ENCODE measurements at regions not wholly inside any gene's neighbourhood (a gene's known extent, or its start where the extent isn't known, plus 50 kb on each side); places are given as distances from the start of the nearest gene placed in this dataset.
A peak's percentile ranks its signal among the peaks of the same experiment; 100 is the strongest.
"Not testable (repeated sequence)": the region's sequence is repeated elsewhere in the genome, so short reads cannot be mapped to it uniquely, and the experiment has no call there.

DNA sequence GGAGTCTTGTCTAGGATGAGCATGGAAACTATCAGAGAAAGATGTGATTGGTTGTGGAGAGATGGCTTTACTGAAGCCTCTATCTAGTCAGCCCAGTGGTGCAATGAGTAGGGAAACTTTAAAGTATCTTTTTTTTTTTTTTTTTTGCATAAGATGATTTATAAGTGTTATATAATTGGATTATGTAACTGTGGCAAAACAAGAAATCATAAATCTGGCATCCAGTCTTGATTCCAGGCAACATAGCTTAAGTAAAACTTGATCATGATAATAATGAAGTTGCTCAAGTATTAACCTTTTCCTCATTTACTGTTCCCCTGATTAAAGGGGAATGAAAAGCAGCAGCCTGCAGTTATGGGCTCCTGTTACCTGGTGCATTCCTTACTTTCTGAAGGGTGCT lies 538.0 kb upstream of the ATP2B1 start:
- no peak for DNase-seq

DNA sequence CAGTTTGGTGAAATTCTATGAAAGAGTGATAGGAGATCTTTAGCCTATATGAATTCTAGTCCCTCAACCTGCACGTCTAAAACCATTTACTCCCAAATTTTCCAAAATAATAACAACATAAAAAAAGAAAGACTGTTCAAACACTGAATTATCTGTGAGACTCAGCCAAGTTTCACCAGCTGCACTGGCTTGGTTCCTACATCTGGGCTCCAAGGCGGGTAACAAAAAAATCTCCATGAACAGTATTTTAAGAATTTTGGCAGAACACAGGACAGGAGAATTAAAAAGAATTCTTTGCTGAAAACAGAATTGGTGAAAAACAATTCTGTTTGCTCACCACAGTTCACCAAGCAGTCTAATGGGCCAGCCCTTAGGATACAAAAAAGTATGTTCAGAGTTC lies 536.8 kb upstream of the ATP2B1 start:
- no peak for DNase-seq

DNA sequence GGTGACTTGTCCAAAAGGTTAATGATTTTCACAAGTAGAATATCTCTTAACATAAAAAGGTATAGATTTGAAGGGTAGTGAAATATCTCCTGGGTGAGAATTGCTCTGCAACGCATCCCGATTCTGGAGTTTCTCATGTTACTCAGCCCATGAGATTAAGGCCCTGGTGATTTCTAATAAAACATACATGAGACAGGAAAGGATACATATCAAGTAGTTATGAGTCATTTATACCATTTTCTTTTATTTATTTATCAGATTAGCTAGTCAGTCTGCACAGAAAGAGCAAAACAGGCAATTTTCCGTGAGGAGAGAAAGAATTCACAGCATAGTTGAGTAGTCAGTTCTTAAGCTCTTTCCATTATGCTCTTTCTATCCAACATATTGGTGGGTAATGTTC lies 535.6 kb upstream of the ATP2B1 start:
- DNase-seq = no peak

- no peak for DNase-seq
Observed at GRCh38 chr12:90243211-90243610, 534.6 kb upstream of the ATP2B1 start.

DNA sequence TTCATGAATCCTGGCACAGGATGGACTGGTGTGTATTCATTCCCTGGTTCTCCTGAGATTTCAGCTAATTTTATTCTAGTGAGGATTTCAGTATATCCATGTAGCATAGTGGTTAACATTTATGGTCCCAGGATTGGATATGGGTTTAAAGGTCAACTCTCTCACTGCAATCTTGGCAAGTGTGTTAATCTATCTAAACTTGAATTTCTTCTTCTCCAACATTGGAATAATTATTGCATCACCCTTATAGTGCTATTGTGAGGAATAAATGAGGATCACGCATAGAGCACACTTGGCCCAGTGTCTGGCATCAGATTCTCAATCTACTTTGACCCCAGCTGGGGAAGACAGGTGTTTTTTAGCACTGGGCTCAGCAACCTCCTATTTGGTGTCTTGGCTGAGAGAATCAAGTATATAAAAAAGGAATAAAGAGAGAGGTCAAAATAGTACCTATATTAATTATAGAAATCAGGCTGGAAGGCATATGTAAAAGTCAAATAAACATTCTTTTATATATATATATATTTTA lies 531.2 kb upstream of the ATP2B1 start:
- DNase-seq = no peak

GRCh38 chr12:90238663-90239271 lies 530.1 kb upstream of the ATP2B1 start:
- DNase-seq = no peak

- DNase-seq = no peak
Observed at GRCh38 chr12:90237841-90238240, 529.2 kb upstream of the ATP2B1 start.

GRCh38 chr12:90235642-90236041 lies 527.0 kb upstream of the ATP2B1 start:
- no peak for DNase-seq

- no peak for DNase-seq
Observed at GRCh38 chr12:90234472-90234871, 525.8 kb upstream of the ATP2B1 start.

DNA sequence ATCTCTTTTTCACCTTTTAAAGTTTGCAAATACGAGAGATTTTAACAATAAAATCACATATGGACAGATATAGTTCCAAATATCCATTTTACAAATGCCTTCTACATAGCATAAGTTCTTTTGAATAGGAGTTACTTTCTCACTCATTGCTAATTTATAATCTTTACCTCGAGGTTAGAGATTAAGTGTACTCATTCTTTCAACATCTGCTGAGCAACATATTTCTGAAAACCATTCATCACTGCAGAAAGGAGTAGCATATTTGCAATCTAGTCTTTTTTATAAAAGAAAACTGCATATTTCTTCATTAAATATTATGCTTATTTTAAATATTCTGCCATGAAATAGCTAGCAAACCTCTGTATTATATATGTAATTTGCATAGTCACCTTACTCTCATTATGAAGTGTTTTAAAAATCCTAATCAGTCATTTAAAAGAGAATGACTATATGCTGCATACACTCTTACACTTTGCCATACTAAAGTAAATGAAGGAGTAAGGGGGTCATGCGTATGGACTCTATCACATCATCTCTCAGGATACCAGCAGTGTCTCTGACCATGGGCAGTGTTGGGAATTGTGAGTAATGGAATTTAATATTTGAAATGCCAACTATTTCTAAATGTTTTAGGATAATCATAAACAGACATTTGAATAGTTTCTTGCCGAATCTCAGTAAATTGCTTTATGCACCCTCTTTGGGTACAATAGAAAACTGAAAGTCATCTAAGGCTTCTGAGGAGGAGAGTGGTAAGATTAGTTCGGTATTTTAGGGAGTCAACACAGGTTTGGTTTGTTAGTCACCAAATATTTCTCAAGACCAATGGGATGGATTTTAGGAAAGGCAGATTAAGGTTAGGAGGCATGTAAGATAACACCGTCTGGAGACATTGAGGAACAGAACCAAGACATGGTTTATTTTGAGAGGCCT lies 524.8 kb upstream of the ATP2B1 start:
- no peak for DNase-seq

- DNase-seq = no peak
Observed at GRCh38 chr12:90229407-90230170, 521.0 kb upstream of the ATP2B1 start.

DNA sequence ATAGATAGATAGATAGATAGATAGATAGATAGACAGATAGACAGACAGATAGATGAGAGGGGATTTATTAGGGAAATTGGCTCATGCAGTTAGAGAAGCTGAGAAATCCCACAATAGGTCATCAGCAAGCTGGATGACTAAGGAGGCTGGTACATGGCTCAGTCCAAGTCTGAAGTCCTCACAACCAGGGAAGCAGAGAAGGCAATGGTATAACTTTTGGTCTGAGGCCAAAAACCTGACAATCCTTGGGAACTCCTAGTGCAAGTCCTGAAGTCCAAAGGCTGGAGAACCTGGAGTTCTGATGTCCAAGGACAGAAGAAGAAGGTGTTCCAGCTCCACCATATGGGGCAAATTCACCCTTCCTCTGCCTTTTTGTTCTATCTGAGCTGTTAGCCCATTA lies 517.6 kb upstream of the ATP2B1 start:
- DNase-seq = no peak

GRCh38 chr12:90216815-90217214 lies 508.2 kb upstream of the ATP2B1 start:
- peak; percentile 2 for DNase-seq

- no peak for DNase-seq
Observed at GRCh38 chr12:90216020-90216552, 507.4 kb upstream of the ATP2B1 start.

DNA sequence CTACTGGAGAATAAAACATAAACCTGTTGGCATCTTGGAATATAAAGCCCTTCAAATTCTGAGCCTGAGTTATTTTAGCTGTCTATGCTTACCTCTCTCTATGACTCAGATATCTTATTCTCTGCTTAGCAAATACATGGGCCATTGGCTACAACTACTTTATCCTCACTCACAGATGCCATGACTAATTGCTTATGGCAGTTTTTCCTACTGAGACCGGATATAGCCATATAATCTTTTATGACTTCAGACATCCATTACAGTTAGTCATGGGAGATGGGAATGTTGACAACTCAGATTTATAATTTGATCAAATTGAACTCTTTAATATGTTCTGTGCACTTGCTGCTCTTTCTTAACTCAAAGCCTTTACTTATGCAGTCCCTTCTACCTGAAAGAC lies 502.4 kb upstream of the ATP2B1 start:
- DNase-seq = no peak

GRCh38 chr12:90209029-90209428 lies 500.4 kb upstream of the ATP2B1 start:
- DNase-seq = no peak

GRCh38 chr12:90208379-90208778 lies 499.7 kb upstream of the ATP2B1 start:
- DNase-seq = not testable (repeated sequence)

- DNase-seq = no peak
Observed at GRCh38 chr12:90207799-90208198, 499.2 kb upstream of the ATP2B1 start.

GRCh38 chr12:90205165-90205564 lies 496.5 kb upstream of the ATP2B1 start:
- no peak for DNase-seq

DNA sequence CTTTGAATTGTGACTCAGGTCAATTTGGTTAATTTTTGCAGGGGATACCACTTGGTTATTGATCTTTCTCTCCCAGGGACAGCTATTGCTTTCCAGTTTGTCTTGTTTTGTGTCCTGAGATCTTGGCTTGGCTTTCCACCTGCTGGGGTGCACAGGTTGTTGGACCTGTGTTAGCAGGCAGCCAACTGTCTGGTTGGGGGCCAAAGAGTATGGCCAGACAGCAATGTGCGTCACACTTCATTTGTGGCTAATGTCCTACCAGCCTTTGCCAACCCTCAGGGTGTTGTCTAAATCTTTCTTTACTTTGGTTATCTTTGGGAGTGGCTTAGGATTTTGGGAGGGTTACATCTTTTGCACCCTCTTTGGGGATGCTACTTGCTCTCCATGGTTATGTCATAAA lies 494.9 kb upstream of the ATP2B1 start:
- DNase-seq = no peak

- no peak for DNase-seq
Observed at GRCh38 chr12:90199006-90199405, 490.4 kb upstream of the ATP2B1 start.

- no peak for DNase-seq
Observed at GRCh38 chr12:90193500-90193899, 484.9 kb upstream of the ATP2B1 start.

- DNase-seq = no peak
Observed at GRCh38 chr12:90188857-90189256, 480.2 kb upstream of the ATP2B1 start.

Measured in activated CD4-positive, alpha-beta T cell treated with anti-CD3 and anti-CD28 coated beads, Interleukin-2, amount 50 U/mL, for 16 hours (primary cell).